DND-41 (cell line): ENCODE measurements at regions not wholly inside any gene's neighbourhood (a gene's known extent, or its start where the extent isn't known, plus 50 kb on each side); places are given as distances from the start of the nearest gene placed in this dataset.

Source experiments
- CTCF ChIP-seq: IDR thresholded peaks from 2 replicates; pipeline ENCODE4 v1.5.1; 2012; ENCODE audit warnings: borderline replicate concordance, low read length, moderate library complexity, mild to moderate bottlenecking; ENCODE audit not compliant: poor library complexity, severe bottlenecking; ENCODE audit errors: extremely low read depth
- EZH2 ChIP-seq: IDR thresholded peaks from 3 replicates; pipeline ENCODE4 v1.6.1; 2012; ENCODE audit warnings: borderline replicate concordance, low read depth, mild to moderate bottlenecking, moderate library complexity, low read length, inconsistent platforms; ENCODE audit not compliant: severe bottlenecking

- TF ChIP-seq CTCF (no peak), EZH2 (no peak)
These were observed 2114.0 kb downstream of the TP53TG3F start for GRCh38 chr16:35573407-35573806.
